H7 (cell line): ENCODE measurements at regions not wholly inside any gene's neighbourhood (a gene's known extent, or its start where the extent isn't known, plus 50 kb on each side); places are given as distances from the start of the nearest gene placed in this dataset.

Source experiments
- DNase-seq: peaks from one replicate; pipeline ENCODE4 v3.0.0; 2012
- H3K27me3 ChIP-seq: 2 replicates; pipeline ENCODE4 v1.6.0; 2011; ENCODE audit warnings: mild to moderate bottlenecking, low read length; ENCODE audit not compliant: control insufficient read depth, insufficient read depth
- H3K36me3 ChIP-seq: replicated peaks from 2 replicates; pipeline ENCODE4 v1.5.1; 2011; ENCODE audit warnings: low read length; ENCODE audit not compliant: control insufficient read depth, insufficient read depth
- H3K4me3 ChIP-seq: 2 replicates; pipeline ENCODE4 v1.5.1; 2011; ENCODE audit warnings: low read depth, mild to moderate bottlenecking, control low read depth, low read length, moderate library complexity; ENCODE audit not compliant: insufficient read depth

GRCh38 chr7:41326616-41327015, 376.3 kb downstream of the INHBA start:
- no peak overlapping the region for H3K4me3 ChIP-seq
- H3K36me3 ChIP-seq: no peaks in the 10 kb centered on the region
- DNase-seq: no peak
- no peaks in the 10 kb centered on the region for H3K27me3 ChIP-seq

GRCh38 chr7:41323806-41324205, 379.1 kb downstream of the INHBA start:
- Histone ChIP-seq H3K4me3 (no peak overlapping the region), H3K27me3 (no peaks in the 10 kb centered on the region), H3K36me3 (no peaks in the 10 kb centered on the region)
- no peak for DNase-seq

GRCh38 chr7:41319581-41319980, 383.3 kb downstream of the INHBA start:
- no peaks in the 10 kb centered on the region for H3K27me3 ChIP-seq
- no peak for DNase-seq
- no peaks in the 10 kb centered on the region for H3K36me3 ChIP-seq
- H3K4me3 ChIP-seq: no peak overlapping the region

- Histone ChIP-seq H3K27me3 (no peaks in the 10 kb centered on the region), H3K36me3 (no peaks in the 10 kb centered on the region), H3K4me3 (no peak overlapping the region)
- no peak for DNase-seq
These were observed 386.5 kb downstream of the INHBA start for GRCh38 chr7:41316410-41316809.

GRCh38 chr7:41315764-41316163, 387.1 kb downstream of the INHBA start:
- H3K4me3 ChIP-seq: no peak overlapping the region
- no peaks in the 10 kb centered on the region for H3K27me3 ChIP-seq
- no peaks in the 10 kb centered on the region for H3K36me3 ChIP-seq
- DNase-seq: peak; percentile 50

GRCh38 chr7:41313171-41313570, 389.7 kb downstream of the INHBA start:
- DNase-seq: no peak
- H3K4me3 ChIP-seq: no peak overlapping the region
- H3K27me3 ChIP-seq: no peaks in the 10 kb centered on the region
- no peaks in the 10 kb centered on the region for H3K36me3 ChIP-seq

GRCh38 chr7:41312235-41312634, 390.7 kb downstream of the INHBA start:
- Histone ChIP-seq H3K27me3 (no peaks in the 10 kb centered on the region), H3K36me3 (no peaks in the 10 kb centered on the region), H3K4me3 (no peak overlapping the region)
- no peak for DNase-seq

- Histone ChIP-seq H3K27me3 (no peaks in the 10 kb centered on the region), H3K36me3 (no peaks in the 10 kb centered on the region), H3K4me3 (no peak overlapping the region)
- DNase-seq: no peak
These were observed 391.6 kb downstream of the INHBA start for GRCh38 chr7:41311301-41311700.

- Histone ChIP-seq H3K27me3 (no peaks in the 10 kb centered on the region), H3K36me3 (no peaks in the 10 kb centered on the region), H3K4me3 (no peak overlapping the region)
- DNase-seq: no peak
These were observed 396.4 kb downstream of the INHBA start for GRCh38 chr7:41306486-41306885.

GRCh38 chr7:41305001-41305400, 397.9 kb downstream of the INHBA start:
- H3K36me3 ChIP-seq: no peaks in the 10 kb centered on the region
- DNase-seq: no peak
- H3K4me3 ChIP-seq: no peak overlapping the region
- H3K27me3 ChIP-seq: no peaks in the 10 kb centered on the region

- no peak overlapping the region for H3K4me3 ChIP-seq
- no peaks in the 10 kb centered on the region for H3K27me3 ChIP-seq
- no peak for DNase-seq
- H3K36me3 ChIP-seq: no peaks in the 10 kb centered on the region
These were observed 399.2 kb downstream of the INHBA start for GRCh38 chr7:41303709-41304108.

- H3K4me3 ChIP-seq: no peak overlapping the region
- no peaks in the 10 kb centered on the region for H3K36me3 ChIP-seq
- H3K27me3 ChIP-seq: no peaks in the 10 kb centered on the region
- no peak for DNase-seq
These were observed 404.5 kb downstream of the INHBA start for GRCh38 chr7:41298409-41298808.

GRCh38 chr7:41297166-41297565, 405.7 kb downstream of the INHBA start:
- DNase-seq: no peak

GRCh38 chr7:41295455-41295815, 407.5 kb downstream of the INHBA start:
- Histone ChIP-seq H3K27me3 (no peaks in the 10 kb centered on the region), H3K36me3 (no peaks in the 10 kb centered on the region), H3K4me3 (no peak overlapping the region)
- no peak for DNase-seq

More at GRCh38 chr7:41297166-41297565, 405.7 kb downstream of the INHBA start:
- Histone ChIP-seq H3K4me3 (no peak overlapping the region), H3K27me3 (no peaks in the 10 kb centered on the region), H3K36me3 (no peaks in the 10 kb centered on the region)

GRCh38 chr7:41294556-41295454, 408.1 kb downstream of the INHBA start:
- Histone ChIP-seq H3K36me3 (no peaks in the 10 kb centered on the region), H3K27me3 (no peaks in the 10 kb centered on the region), H3K4me3 (no peak overlapping the region)
- DNase-seq: no peak
